RWPE2 (cell line): ENCODE measurements at regions not wholly inside any gene's neighbourhood (a gene's known extent, or its start where the extent isn't known, plus 50 kb on each side); places are given as distances from the start of the nearest gene placed in this dataset.

Source experiments
- ATAC-seq: fragments of 200-7000 bp; cut with Tn5 transposase; 3 replicates; pipeline ENCODE4 v1.9.1; 2021; ENCODE audit warnings: low read depth
- DNase-seq: peaks from one replicate; pipeline ENCODE4 v3.0.0-alpha.2; 2020; ENCODE audit warnings: low spot score
- H3K27ac ChIP-seq: fragments of 450-650 bp; 2 replicates; pipeline ENCODE4 v1.5.1; 2017; ENCODE audit warnings: mild to moderate bottlenecking; ENCODE audit not compliant: poor library complexity, severe bottlenecking
- H3K27me3 ChIP-seq: fragments of 250-450 bp; sonication (Bioruptor Pico); 2 replicates; pipeline ENCODE4 v1.5.1; 2021; ENCODE audit warnings: mild to moderate bottlenecking, moderate library complexity; ENCODE audit not compliant: insufficient read depth, poor library complexity, severe bottlenecking
- H3K36me3 ChIP-seq: fragments of 250-450 bp; sonication (Bioruptor Pico); 2 replicates; pipeline ENCODE4 v1.5.1; 2020; ENCODE audit warnings: low read depth, mild to moderate bottlenecking, moderate library complexity
- H3K4me1 ChIP-seq: fragments of 250-450 bp; sonication (Bioruptor Pico); 2 replicates; pipeline ENCODE4 v1.5.1; 2021; ENCODE audit warnings: mild to moderate bottlenecking, moderate library complexity; ENCODE audit not compliant: insufficient read depth, poor library complexity, severe bottlenecking
- H3K4me3 ChIP-seq: fragments of 250-450 bp; sonication (Bioruptor Pico); 2 replicates; pipeline ENCODE4 v1.5.1; 2021; ENCODE audit warnings: mild to moderate bottlenecking, moderate library complexity; ENCODE audit not compliant: severe bottlenecking
- H3K9me3 ChIP-seq: fragments of 250-450 bp; sonication (Bioruptor Pico); 2 replicates; pipeline ENCODE4 v1.5.1; 2021; ENCODE audit warnings: mild to moderate bottlenecking, moderate library complexity; ENCODE audit not compliant: severe bottlenecking
- CTCF ChIP-seq: fragments of 450-650 bp; IDR thresholded peaks from one replicate; pipeline ENCODE4 v1.5.1; 2017; ENCODE audit warnings: mild to moderate bottlenecking, moderate library complexity; ENCODE audit not compliant: poor library complexity, severe bottlenecking

GRCh38 chr1:213714645-213715044 is 273.1 kb upstream of the PROX1 start:
- no peak for TF ChIP-seq CTCF
- DNase-seq: no peak
- Histone ChIP-seq H3K27me3 (no peaks in the 10 kb centered on the region), H3K4me1 (no peaks in the 10 kb centered on the region), H3K9me3 (no peaks in the 10 kb centered on the region), H3K27ac (no peak overlapping the region), H3K36me3 (no peaks in the 10 kb centered on the region), H3K4me3 (no peak overlapping the region)
- no peak for ATAC-seq

- no peak for TF ChIP-seq CTCF
Observed at GRCh38 chr1:213715182-213715581, 272.6 kb upstream of the PROX1 start.

GRCh38 chr1:213719462-213719861 is 268.3 kb upstream of the PROX1 start:
- no peak for ATAC-seq
- H3K9me3 ChIP-seq: no peaks in the 10 kb centered on the region
- H3K27ac ChIP-seq: no peak overlapping the region
- H3K36me3 ChIP-seq: no peaks in the 10 kb centered on the region
- H3K27me3 ChIP-seq: no peaks in the 10 kb centered on the region
- no peak overlapping the region for H3K4me3 ChIP-seq
- TF ChIP-seq CTCF: no peak
- no peaks in the 10 kb centered on the region for H3K4me1 ChIP-seq
- DNase-seq: no peak

More at GRCh38 chr1:213715182-213715581, 272.6 kb upstream of the PROX1 start:
- Histone ChIP-seq H3K27ac (no peak overlapping the region), H3K9me3 (no peaks in the 10 kb centered on the region), H3K4me3 (no peak overlapping the region), H3K27me3 (no peaks in the 10 kb centered on the region), H3K4me1 (no peaks in the 10 kb centered on the region), H3K36me3 (no peaks in the 10 kb centered on the region)
- ATAC-seq (no peak), DNase-seq (no peak)

- no peaks in the 10 kb centered on the region for H3K4me1 ChIP-seq
- no peak for ATAC-seq
- H3K9me3 ChIP-seq: no peaks in the 10 kb centered on the region
- no peaks in the 10 kb centered on the region for H3K27me3 ChIP-seq
- DNase-seq: no peak
- no peak overlapping the region for H3K27ac ChIP-seq
- TF ChIP-seq CTCF: no peak
- H3K4me3 ChIP-seq: no peak overlapping the region
- H3K36me3 ChIP-seq: no peaks in the 10 kb centered on the region
Observed at GRCh38 chr1:213720032-213720431, 267.7 kb upstream of the PROX1 start.

- ATAC-seq: no peak
- no peaks in the 10 kb centered on the region for H3K9me3 ChIP-seq
- H3K4me1 ChIP-seq: no peaks in the 10 kb centered on the region
- no peak for DNase-seq
- H3K4me3 ChIP-seq: no peak overlapping the region
- no peak for TF ChIP-seq CTCF
- no peaks in the 10 kb centered on the region for H3K36me3 ChIP-seq
- H3K27me3 ChIP-seq: no peaks in the 10 kb centered on the region
- no peak overlapping the region for H3K27ac ChIP-seq
Observed at GRCh38 chr1:213723187-213723586, 264.6 kb upstream of the PROX1 start.
